ENCODE measurements at regions not wholly inside any gene's neighbourhood (a gene's known extent, or its start where the extent isn't known, plus 50 kb on each side); places are given as distances from the start of the nearest gene placed in this dataset.

DNA sequence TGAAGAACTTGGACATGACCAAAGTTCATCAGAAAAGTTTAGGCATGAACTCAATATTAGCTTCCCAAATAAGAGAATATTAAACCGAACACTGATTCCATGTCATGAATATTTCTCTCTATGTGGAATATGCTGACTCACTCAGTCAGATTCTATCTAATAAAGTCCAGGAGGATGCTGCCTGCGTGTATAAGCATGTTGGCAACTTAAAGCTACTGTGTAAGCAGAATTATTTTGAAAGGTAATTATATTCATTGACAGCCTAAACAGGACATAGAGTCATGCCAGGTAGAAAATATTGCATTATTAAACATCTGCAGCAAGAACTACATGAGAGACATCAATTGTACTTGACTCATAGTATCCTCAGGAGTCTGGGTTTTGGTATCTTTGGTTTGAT is 367.9 kb upstream of the SPOCK3 start:
- 73 to 85% (median 78%) methylated on average over 2 of the region's 2 CpGs for WGBS, 3 donors
- Histone ChIP-seq H3K27ac (ENCODE audit: low read depth in 1 of 3, low read length in 2 of 3) (no peak overlapping the region), H3K9me3 (ENCODE audit: control insufficient read depth in 2 of 2, insufficient read depth in 1 of 2, low read depth in 1 of 2, low read length in 1 of 2) (no peaks in the 10 kb centered on the region), H3K27me3 (ENCODE audit: control insufficient read depth in 3 of 3, insufficient read depth in 3 of 3, low read length in 3 of 3) (no peaks in the 10 kb centered on the region), H3K36me3 (ENCODE audit: control insufficient read depth in 3 of 3, insufficient read depth in 2 of 3, low read depth in 1 of 3, low read length in 3 of 3) (no peaks in the 10 kb centered on the region), H3K4me3 (ENCODE audit: low read depth in 1 of 3, low read length in 3 of 3) (no peak overlapping the region), H3K4me1 (ENCODE audit: control insufficient read depth in 3 of 3, insufficient read depth in 2 of 3, low read depth in 1 of 3, low read length in 2 of 3) (no peaks in the 10 kb centered on the region)
- no peak for FAIRE-seq
- no peak for DNase-seq

DNA sequence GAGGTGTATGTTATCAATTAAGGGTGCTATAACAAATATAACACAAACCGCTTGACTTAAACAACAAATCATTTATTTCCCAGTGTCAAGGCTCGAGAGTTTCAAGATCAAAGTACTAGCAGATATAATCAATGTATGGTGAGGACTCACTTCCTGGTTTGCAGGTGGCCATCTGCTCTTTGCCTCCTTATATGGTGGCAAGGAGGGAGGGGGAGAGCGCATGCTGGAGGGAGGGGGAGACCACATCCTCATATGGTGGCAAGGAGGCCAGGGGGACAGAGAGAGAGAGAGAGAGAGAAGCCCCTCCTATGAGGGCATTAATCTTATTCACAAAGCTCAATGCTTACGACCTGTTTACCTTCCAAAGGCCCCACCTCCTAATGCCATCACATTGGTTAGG is 372.3 kb upstream of the SPOCK3 start:
- Histone ChIP-seq H3K9me3 (ENCODE audit: control insufficient read depth in 2 of 2, insufficient read depth in 1 of 2, low read depth in 1 of 2, low read length in 1 of 2) (no peaks in the 10 kb centered on the region), H3K27ac (ENCODE audit: low read depth in 1 of 3, low read length in 2 of 3) (no peak overlapping the region), H3K4me3 (ENCODE audit: low read depth in 1 of 3, low read length in 3 of 3) (no peak overlapping the region), H3K36me3 (ENCODE audit: control insufficient read depth in 3 of 3, insufficient read depth in 2 of 3, low read depth in 1 of 3, low read length in 3 of 3) (no peaks in the 10 kb centered on the region), H3K4me1 (ENCODE audit: control insufficient read depth in 3 of 3, insufficient read depth in 2 of 3, low read depth in 1 of 3, low read length in 2 of 3) (no peaks in the 10 kb centered on the region), H3K27me3 (ENCODE audit: control insufficient read depth in 3 of 3, insufficient read depth in 3 of 3, low read length in 3 of 3) (no peaks in the 10 kb centered on the region)
- 21 to 41% (median 25%) methylated on average over 4 of the region's 4 CpGs for WGBS, 3 donors
- FAIRE-seq = no peak
- peak in 1 of 2 donors; percentile 0 for DNase-seq

DNA sequence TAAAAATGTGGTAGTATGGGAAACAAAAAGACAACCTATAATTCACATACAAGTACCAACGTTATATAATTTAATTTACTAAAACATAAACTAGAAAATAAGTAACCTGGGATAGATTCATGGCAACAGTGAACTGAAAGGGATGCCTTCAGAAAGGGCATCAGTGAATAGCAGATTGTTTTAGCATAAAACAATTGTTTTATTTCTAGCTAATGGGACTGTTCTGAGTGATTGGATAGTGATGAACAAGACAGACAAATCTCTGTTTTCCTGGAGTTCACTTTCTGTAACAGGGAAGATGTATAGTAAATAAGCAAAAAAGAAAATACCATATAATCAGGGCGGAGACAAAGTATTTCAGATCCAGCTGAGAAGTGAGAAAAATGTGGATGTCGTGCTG is 379.1 kb upstream of the SPOCK3 start:
- WGBS, 3 donors = 60 to 70% (median 63%) methylated on average over 3 of the region's 3 CpGs
- H3K36me3 ChIP-seq (ENCODE audit: control insufficient read depth in 3 of 3, insufficient read depth in 2 of 3, low read depth in 1 of 3, low read length in 3 of 3) = no peaks in the 10 kb centered on the region
- H3K4me3 ChIP-seq (ENCODE audit: low read depth in 1 of 3, low read length in 3 of 3) = no peak overlapping the region
- DNase-seq (no peak), FAIRE-seq (no peak)
- no peaks in the 10 kb centered on the region for H3K27me3 ChIP-seq (ENCODE audit: control insufficient read depth in 3 of 3, insufficient read depth in 3 of 3, low read length in 3 of 3)
- no peaks in the 10 kb centered on the region for H3K9me3 ChIP-seq (ENCODE audit: control insufficient read depth in 2 of 2, insufficient read depth in 1 of 2, low read depth in 1 of 2, low read length in 1 of 2)
- no peaks in the 10 kb centered on the region for H3K4me1 ChIP-seq (ENCODE audit: control insufficient read depth in 3 of 3, insufficient read depth in 2 of 3, low read depth in 1 of 3, low read length in 2 of 3)
- H3K27ac ChIP-seq (ENCODE audit: low read depth in 1 of 3, low read length in 2 of 3) = no peak overlapping the region

DNA sequence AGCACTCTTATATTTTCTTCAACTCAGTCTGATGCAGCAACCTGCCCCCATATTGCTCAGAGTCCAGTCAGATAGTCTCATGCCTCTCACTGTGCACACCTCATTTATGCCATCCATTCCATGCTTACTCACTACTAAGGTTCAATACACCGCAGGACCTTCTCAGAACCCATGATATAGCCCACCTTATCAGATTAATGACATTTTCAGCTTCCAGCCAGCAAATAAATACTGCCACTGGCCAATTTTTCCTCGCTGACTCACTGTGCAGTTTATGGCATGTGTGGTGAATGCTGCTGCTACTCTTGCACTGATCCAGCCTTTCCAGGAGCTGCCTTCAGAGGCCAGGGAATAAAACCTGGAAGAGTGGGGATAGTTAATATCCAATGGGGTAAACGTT is 380.6 kb upstream of the SPOCK3 start:
- 24 to 44% (median 24%) methylated on average over 3 of the region's 3 CpGs for WGBS, 3 donors
- no peak overlapping the region for H3K4me3 ChIP-seq (ENCODE audit: low read depth in 1 of 3, low read length in 3 of 3)
- no peak for DNase-seq
- no peaks in the 10 kb centered on the region for H3K36me3 ChIP-seq (ENCODE audit: control insufficient read depth in 3 of 3, insufficient read depth in 2 of 3, low read depth in 1 of 3, low read length in 3 of 3)
- H3K27ac ChIP-seq (ENCODE audit: low read depth in 1 of 3, low read length in 2 of 3) = no peak overlapping the region
- no peak for FAIRE-seq
- no peaks in the 10 kb centered on the region for H3K4me1 ChIP-seq (ENCODE audit: control insufficient read depth in 3 of 3, insufficient read depth in 2 of 3, low read depth in 1 of 3, low read length in 2 of 3)
- no peaks in the 10 kb centered on the region for H3K27me3 ChIP-seq (ENCODE audit: control insufficient read depth in 3 of 3, insufficient read depth in 3 of 3, low read length in 3 of 3)
- H3K9me3 ChIP-seq (ENCODE audit: control insufficient read depth in 2 of 2, insufficient read depth in 1 of 2, low read depth in 1 of 2, low read length in 1 of 2) = no peaks in the 10 kb centered on the region

DNA sequence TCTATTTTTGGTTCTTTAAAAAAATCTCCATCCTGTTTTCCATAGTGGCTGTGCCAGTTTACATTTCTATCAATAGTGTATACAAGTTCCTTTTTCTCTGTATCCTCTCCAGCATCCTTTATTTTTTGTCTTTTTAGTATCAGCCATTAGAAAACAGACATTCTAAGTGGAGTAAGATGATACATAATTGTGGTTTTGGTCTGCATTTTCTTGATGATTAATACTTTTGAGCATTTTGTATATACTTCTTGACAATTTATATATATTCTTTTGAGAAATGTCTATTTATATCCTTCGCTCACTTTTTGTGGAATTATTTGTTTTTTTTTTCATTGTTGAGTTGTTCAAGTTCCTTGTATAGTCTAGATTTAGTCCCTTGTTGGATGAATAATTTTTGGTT is 382.2 kb upstream of the SPOCK3 start:
- Histone ChIP-seq H3K36me3 (ENCODE audit: control insufficient read depth in 3 of 3, insufficient read depth in 2 of 3, low read depth in 1 of 3, low read length in 3 of 3) (no peaks in the 10 kb centered on the region), H3K27me3 (ENCODE audit: control insufficient read depth in 3 of 3, insufficient read depth in 3 of 3, low read length in 3 of 3) (no peaks in the 10 kb centered on the region), H3K4me3 (ENCODE audit: low read depth in 1 of 3, low read length in 3 of 3) (no peak overlapping the region), H3K4me1 (ENCODE audit: control insufficient read depth in 3 of 3, insufficient read depth in 2 of 3, low read depth in 1 of 3, low read length in 2 of 3) (no peaks in the 10 kb centered on the region), H3K27ac (ENCODE audit: low read depth in 1 of 3, low read length in 2 of 3) (no peak overlapping the region), H3K9me3 (ENCODE audit: control insufficient read depth in 2 of 2, insufficient read depth in 1 of 2, low read depth in 1 of 2, low read length in 1 of 2) (no peaks in the 10 kb centered on the region)
- DNase-seq (no peak), FAIRE-seq (no peak)
- 2 to 45% (median 41%) methylated on average over 1 of the region's 1 CpG for WGBS, 3 donors

DNA sequence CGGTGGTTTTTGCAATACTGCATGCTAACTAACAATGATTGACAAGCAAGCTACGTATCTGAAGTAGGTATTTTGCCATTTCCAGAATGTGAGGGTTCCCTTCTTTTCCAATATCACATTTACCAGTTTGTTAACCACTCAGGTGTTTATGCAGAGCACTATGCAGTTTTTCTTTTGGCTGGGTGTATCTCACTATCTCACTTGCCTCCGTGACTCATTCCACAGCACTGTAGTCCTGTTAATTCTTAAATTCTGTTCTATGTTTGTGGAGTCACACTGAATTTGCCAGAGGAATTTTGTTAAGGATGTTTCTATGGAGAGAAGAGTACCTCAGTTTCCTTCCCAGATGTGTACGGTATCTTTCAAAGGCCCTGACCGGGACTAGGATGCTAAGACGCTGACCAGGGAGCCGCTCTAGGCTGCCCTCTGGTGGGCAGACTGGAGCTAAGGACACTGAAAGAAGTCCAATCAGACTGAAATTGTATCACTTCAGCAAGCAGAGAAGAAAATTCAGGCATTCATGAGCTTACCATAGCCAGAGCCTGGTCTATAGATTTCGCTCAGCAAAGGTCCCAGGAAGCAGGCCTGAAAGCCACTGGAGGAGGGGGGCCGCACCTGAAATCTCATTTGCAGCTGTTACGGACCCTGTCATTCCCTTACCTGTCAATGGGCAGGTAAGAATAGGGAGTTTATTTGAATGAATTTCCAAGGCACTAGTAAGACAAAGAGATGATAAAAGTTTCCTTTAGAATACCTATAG is 388.4 kb upstream of the SPOCK3 start:
- H3K4me1 ChIP-seq (ENCODE audit: control insufficient read depth in 3 of 3, insufficient read depth in 2 of 3, low read depth in 1 of 3, low read length in 2 of 3) = no peaks in the 10 kb centered on the region
- DNase-seq = peak; percentile 40 to 48
- no peaks in the 10 kb centered on the region for H3K27me3 ChIP-seq (ENCODE audit: control insufficient read depth in 3 of 3, insufficient read depth in 3 of 3, low read length in 3 of 3)
- no peak overlapping the region for H3K27ac ChIP-seq (ENCODE audit: low read depth in 1 of 3, low read length in 2 of 3)
- no peak for FAIRE-seq
- 41 to 49% (median 46%) methylated on average over 10 of the region's 10 CpGs for WGBS, 3 donors
- H3K4me3 ChIP-seq (ENCODE audit: low read depth in 1 of 3, low read length in 3 of 3) = no peak overlapping the region
- no peaks in the 10 kb centered on the region for H3K36me3 ChIP-seq (ENCODE audit: control insufficient read depth in 3 of 3, insufficient read depth in 2 of 3, low read depth in 1 of 3, low read length in 3 of 3)
- H3K9me3 ChIP-seq (ENCODE audit: control insufficient read depth in 2 of 2, insufficient read depth in 1 of 2, low read depth in 1 of 2, low read length in 1 of 2) = no peaks in the 10 kb centered on the region

DNA sequence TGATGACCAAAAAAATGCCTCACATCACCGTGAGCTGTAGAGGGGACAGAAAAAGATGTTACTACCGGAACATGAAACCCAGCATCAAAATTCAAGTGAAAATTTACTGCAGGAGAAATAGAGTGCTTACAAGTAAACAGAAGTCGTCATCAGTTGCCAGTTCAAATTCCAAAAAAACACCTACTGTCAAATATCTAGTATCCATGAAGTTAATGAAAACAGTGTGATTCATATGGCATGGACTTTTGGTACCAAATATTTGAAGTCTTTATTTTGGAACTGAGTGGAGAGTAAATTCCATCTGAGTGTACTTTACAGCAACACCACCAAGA is 388.9 kb upstream of the SPOCK3 start:
- FAIRE-seq = no peak
- H3K4me3 ChIP-seq (ENCODE audit: low read depth in 1 of 3, low read length in 3 of 3) = no peak overlapping the region
- no peaks in the 10 kb centered on the region for H3K36me3 ChIP-seq (ENCODE audit: control insufficient read depth in 3 of 3, insufficient read depth in 2 of 3, low read depth in 1 of 3, low read length in 3 of 3)
- H3K9me3 ChIP-seq (ENCODE audit: control insufficient read depth in 2 of 2, insufficient read depth in 1 of 2, low read depth in 1 of 2, low read length in 1 of 2) = no peaks in the 10 kb centered on the region
- H3K27ac ChIP-seq (ENCODE audit: low read depth in 1 of 3, low read length in 2 of 3) = no peak overlapping the region
- H3K4me1 ChIP-seq (ENCODE audit: control insufficient read depth in 3 of 3, insufficient read depth in 2 of 3, low read depth in 1 of 3, low read length in 2 of 3) = no peaks in the 10 kb centered on the region
- WGBS, 3 donors = 38 to 72% (median 46%) methylated on average over 3 of the region's 3 CpGs
- H3K27me3 ChIP-seq (ENCODE audit: control insufficient read depth in 3 of 3, insufficient read depth in 3 of 3, low read length in 3 of 3) = no peaks in the 10 kb centered on the region
- DNase-seq = no peak

DNA sequence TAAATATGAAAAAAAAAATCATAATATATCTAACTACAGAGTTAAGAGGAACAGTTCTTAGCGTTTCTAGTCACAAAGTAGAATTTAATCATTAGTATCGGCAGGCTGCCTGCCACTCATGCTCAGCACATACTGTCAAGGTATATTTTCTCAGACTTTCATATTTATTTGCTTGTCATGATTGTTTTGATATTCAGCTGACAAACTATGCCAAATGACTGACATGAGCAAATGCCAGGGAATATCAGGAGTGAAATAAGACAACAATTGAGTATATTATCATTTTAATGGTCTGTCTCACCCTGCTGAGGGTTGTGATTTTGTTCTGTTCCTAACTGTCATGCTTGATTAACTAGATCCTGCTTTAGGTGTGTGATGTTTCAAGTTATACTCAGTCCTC is 395.0 kb upstream of the SPOCK3 start:
- Histone ChIP-seq H3K36me3 (ENCODE audit: control insufficient read depth in 3 of 3, insufficient read depth in 2 of 3, low read depth in 1 of 3, low read length in 3 of 3) (no peaks in the 10 kb centered on the region), H3K9me3 (ENCODE audit: control insufficient read depth in 2 of 2, insufficient read depth in 1 of 2, low read depth in 1 of 2, low read length in 1 of 2) (no peaks in the 10 kb centered on the region), H3K4me1 (ENCODE audit: control insufficient read depth in 3 of 3, insufficient read depth in 2 of 3, low read depth in 1 of 3, low read length in 2 of 3) (no peaks in the 10 kb centered on the region), H3K4me3 (ENCODE audit: low read depth in 1 of 3, low read length in 3 of 3) (no peak overlapping the region), H3K27me3 (ENCODE audit: control insufficient read depth in 3 of 3, insufficient read depth in 3 of 3, low read length in 3 of 3) (no peaks in the 10 kb centered on the region), H3K27ac (ENCODE audit: low read depth in 1 of 3, low read length in 2 of 3) (no peak overlapping the region)
- WGBS, 3 donors = 84 to 89% (median 87%) methylated on average over 2 of the region's 2 CpGs
- FAIRE-seq = no peak
- no peak for DNase-seq

DNA sequence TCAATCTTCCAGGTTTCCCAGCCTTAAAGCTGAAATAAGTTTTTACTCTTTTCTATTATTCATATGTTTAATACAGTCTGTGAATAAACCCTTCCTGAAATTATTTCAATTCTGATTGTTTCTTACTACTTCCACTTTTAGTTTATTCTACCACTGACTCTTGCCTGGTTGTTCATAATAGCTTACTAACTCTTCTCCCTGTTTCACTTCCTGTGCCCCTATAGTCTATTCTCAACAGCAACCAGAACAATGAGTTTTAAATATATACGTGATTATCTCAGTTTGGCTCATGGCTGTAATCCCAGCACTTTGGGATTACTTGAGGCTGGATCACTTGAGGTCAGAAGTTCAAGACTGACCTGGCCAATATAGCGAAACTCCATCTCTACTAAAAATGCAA is 408.0 kb upstream of the SPOCK3 start:
- FAIRE-seq = no peak
- H3K36me3 ChIP-seq (ENCODE audit: control insufficient read depth in 3 of 3, insufficient read depth in 2 of 3, low read depth in 1 of 3, low read length in 3 of 3) = no peaks in the 10 kb centered on the region
- H3K27ac ChIP-seq (ENCODE audit: low read depth in 1 of 3, low read length in 2 of 3) = no peak overlapping the region
- H3K9me3 ChIP-seq (ENCODE audit: control insufficient read depth in 2 of 2, insufficient read depth in 1 of 2, low read depth in 1 of 2, low read length in 1 of 2) = no peaks in the 10 kb centered on the region
- no peak overlapping the region for H3K4me3 ChIP-seq (ENCODE audit: low read depth in 1 of 3, low read length in 3 of 3)
- no peak for DNase-seq
- 59 to 67% (median 59%) methylated on average over 2 of the region's 2 CpGs for WGBS, 3 donors
- H3K27me3 ChIP-seq (ENCODE audit: control insufficient read depth in 3 of 3, insufficient read depth in 3 of 3, low read length in 3 of 3) = no peaks in the 10 kb centered on the region
- no peaks in the 10 kb centered on the region for H3K4me1 ChIP-seq (ENCODE audit: control insufficient read depth in 3 of 3, insufficient read depth in 2 of 3, low read depth in 1 of 3, low read length in 2 of 3)

Measured in small intestine (tissue), 7 donors.